Left lung (tissue), 4 donors: ENCODE measurements at regions not wholly inside any gene's neighbourhood (a gene's known extent, or its start where the extent isn't known, plus 50 kb on each side); places are given as distances from the start of the nearest gene placed in this dataset.

Experiments
- ATAC-seq: fragments of 200-7000 bp; cut with Tn5 transposase; one replicate; pipeline ENCODE4 v1.9.1; 2020; ENCODE audit warnings: moderate library complexity
- DNase-seq, 4 donors: peaks; one replicate each; pipeline ENCODE4 v3.0.0-alpha.2; 2013 to 2020
- H3K27ac ChIP-seq, 2 donors: fragments of 200-600 bp; sonication (generic) in 1 of 2; one replicate each; pipeline versions ENCODE4 v1.5.0 to v1.8.0; 2020 to 2021
- H3K27me3 ChIP-seq, 2 donors: fragments of 200-600 bp; sonication (generic) in 1 of 2; one replicate each; pipeline versions ENCODE4 v1.5.0 to v1.8.0; 2020 to 2021
- H3K36me3 ChIP-seq, 2 donors: fragments of 200-600 bp; sonication (generic) in 1 of 2; one replicate each; pipeline versions ENCODE4 v1.5.0 to v1.8.0; 2020 to 2021
- H3K4me1 ChIP-seq, 2 donors: fragments of 200-600 bp; one replicate each; pipeline ENCODE4 v1.8.0; 2021
- H3K4me3 ChIP-seq, 2 donors: fragments of 200-600 bp; sonication (generic) in 1 of 2; one replicate each; pipeline versions ENCODE4 v1.5.0 to v1.8.0; 2020 to 2021; ENCODE audit warnings: mild to moderate bottlenecking in 1 of 2
- H3K9me3 ChIP-seq, 2 donors: fragments of 200-600 bp; sonication (generic) in 1 of 2; one replicate each; pipeline versions ENCODE4 v1.5.0 to v1.8.0; 2020 to 2021
- CTCF ChIP-seq, 2 donors: fragments of 200-600 bp; sonication (generic) in 1 of 2; IDR thresholded peaks; one replicate each; pipeline versions ENCODE4 v1.5.0 to v1.8.0; 2021; ENCODE audit warnings: antibody characterized with exemption in 2 of 2
- intact Hi-C, 2 donors: fragments of 100-400 bp; cut with DNase I; formaldehyde crosslinking; loops; one replicate each; pipeline versions ENCODE4 v1.11.2 to v1.14.2; 2022
- donor health status: DM: no; HTN: yes; CAD: no.
- donor health status: DM: no; HTN: no; CAD: no.

GRCh38 chr6:48755315-48755714, 644.3 kb upstream of the PTCHD4 start:
- Histone ChIP-seq H3K27me3 (no peaks in the 10 kb centered on the region), H3K4me1 (no peaks in the 10 kb centered on the region), H3K27ac (no peak overlapping the region), H3K36me3 (no peaks in the 10 kb centered on the region), H3K4me3 (no peak overlapping the region), H3K9me3 (peaks cover 0 to 3% of the 10 kb centered on the region in 2 donors)
- TF ChIP-seq CTCF (IDR thresholded peaks at IDR 0.05): no peak
- DNase-seq (no peak), ATAC-seq (no peak)
- intact Hi-C loops: no loop called here

DNA sequence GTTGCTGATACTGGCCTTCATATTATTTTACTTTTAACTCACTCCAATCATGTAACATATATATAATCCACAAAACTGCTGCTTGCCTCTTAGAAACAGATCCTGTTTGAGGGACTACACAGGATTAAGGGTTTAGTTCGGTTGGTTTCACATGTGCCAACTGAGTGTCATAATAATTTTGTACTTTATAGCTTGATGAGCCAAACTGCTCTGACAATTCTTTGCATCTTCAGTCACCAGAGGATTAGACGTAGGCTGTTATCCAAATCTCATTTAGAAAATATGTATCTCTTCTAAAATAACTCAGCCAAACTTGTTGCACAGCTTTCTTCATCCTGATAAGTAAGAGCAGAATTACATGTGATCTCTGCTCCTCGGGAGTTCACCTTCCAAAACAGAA, 643.6 kb upstream of the PTCHD4 start:
- DNase-seq (peak in 1 of 4 donors; percentile 19), ATAC-seq (no peak)
- Histone ChIP-seq H3K36me3 (no peaks in the 10 kb centered on the region), H3K27me3 (no peaks in the 10 kb centered on the region), H3K4me1 (no peaks in the 10 kb centered on the region), H3K4me3 (no peak overlapping the region), H3K27ac (no peak overlapping the region), H3K9me3 (peaks cover 0 to 3% of the 10 kb centered on the region in 2 donors)
- no peak for TF ChIP-seq CTCF (IDR thresholded peaks at IDR 0.05)
- intact Hi-C loops: no loop called here

DNA sequence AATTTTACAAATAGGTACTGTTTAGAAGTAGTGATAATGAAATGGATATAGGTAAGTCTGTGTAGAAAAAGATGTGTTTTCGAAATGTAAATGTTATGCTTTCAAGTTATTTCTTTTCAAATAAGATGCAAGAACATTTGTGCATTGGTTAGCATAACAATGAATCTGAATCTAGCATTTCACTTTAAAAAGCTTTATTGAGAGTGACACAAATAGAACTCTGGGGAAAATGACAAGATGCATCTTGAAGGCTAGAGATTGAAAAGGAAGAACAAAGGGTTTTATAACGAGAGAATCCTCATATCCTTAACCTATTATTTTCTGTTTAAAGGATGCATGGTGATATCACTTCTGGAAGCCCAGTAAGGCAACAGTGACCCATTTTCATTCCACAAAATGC, 639.9 kb upstream of the PTCHD4 start:
- no peak overlapping the region for H3K4me3 ChIP-seq
- TF ChIP-seq CTCF (IDR thresholded peaks at IDR 0.05): no peak
- intact Hi-C loops: no loop called here
- H3K27ac ChIP-seq: no peak overlapping the region
- H3K27me3 ChIP-seq: no peaks in the 10 kb centered on the region
- H3K36me3 ChIP-seq: no peaks in the 10 kb centered on the region
- ATAC-seq: no peak
- H3K9me3 ChIP-seq: peaks cover 0 to under 1% of the 10 kb centered on the region in 2 donors
- DNase-seq: no peak
- H3K4me1 ChIP-seq: no peaks in the 10 kb centered on the region

- no peaks in the 10 kb centered on the region for H3K27me3 ChIP-seq
- H3K4me3 ChIP-seq: no peak overlapping the region
- no peak for DNase-seq
- no peak for ATAC-seq
- H3K36me3 ChIP-seq: no peaks in the 10 kb centered on the region
- intact Hi-C loops: no loop called here
- no peak overlapping the region for H3K27ac ChIP-seq
- peaks cover 0 to 3% of the 10 kb centered on the region in 2 donors for H3K9me3 ChIP-seq
- no peak for TF ChIP-seq CTCF (IDR thresholded peaks at IDR 0.05)
- H3K4me1 ChIP-seq: no peaks in the 10 kb centered on the region
Measured at GRCh38 chr6:48747471-48747870, 636.5 kb upstream of the PTCHD4 start.

DNA sequence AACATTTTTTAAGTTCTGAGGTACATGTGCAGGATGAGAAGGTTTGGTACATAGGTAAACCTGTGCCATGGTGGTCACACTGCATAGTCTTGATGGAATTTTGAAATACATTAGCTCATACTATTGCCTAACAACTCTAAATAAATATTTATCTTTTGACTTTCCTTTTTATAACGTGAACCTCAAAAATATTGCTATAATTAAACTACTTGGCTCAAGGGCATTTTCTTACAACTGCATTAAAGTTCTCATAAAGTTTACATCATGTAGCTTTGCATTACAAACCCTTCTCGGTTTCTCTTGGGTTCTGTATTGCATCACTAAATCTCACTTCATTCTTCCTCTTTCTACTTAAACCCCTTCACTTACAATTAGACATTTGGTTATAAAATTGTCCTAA, 636.0 kb upstream of the PTCHD4 start:
- Histone ChIP-seq H3K27ac (no peak overlapping the region), H3K36me3 (no peaks in the 10 kb centered on the region), H3K9me3 (peaks cover 0 to 3% of the 10 kb centered on the region in 2 donors), H3K4me3 (no peak overlapping the region), H3K27me3 (no peaks in the 10 kb centered on the region), H3K4me1 (no peaks in the 10 kb centered on the region)
- TF ChIP-seq CTCF (IDR thresholded peaks at IDR 0.05): no peak
- intact Hi-C loops: no loop called here
- no peak for ATAC-seq
- peak in 2 of 4 donors; percentile 67 to 82 for DNase-seq
